Ovary (tissue), 3 donors: ENCODE measurements at regions not wholly inside any gene's neighbourhood (a gene's known extent, or its start where the extent isn't known, plus 50 kb on each side); places are given as distances from the start of the nearest gene placed in this dataset.

Experiments used
- EP300 ChIP-seq: sonication (generic); formaldehyde crosslinking; IDR thresholded peaks from one replicate; pipeline ENCODE4 v1.6.1; 2017; ENCODE audit warnings: antibody characterized with exemption
- POLR2A ChIP-seq: fragments of 450-650 bp; IDR thresholded peaks from one replicate; pipeline ENCODE4 v1.6.1; 2017; ENCODE audit warnings: antibody characterized with exemption, mild to moderate bottlenecking, moderate library complexity
- TF ChIP-seq, protein P1 (sequence below), 3 donors: fragments of 450-650 bp in 2 of 3; fragments of 200-600 bp in 1 of 3; IDR thresholded peaks; one replicate each; pipeline versions ENCODE4 v1.5.1 to v1.8.0; 2016 to 2022; ENCODE audit warnings: antibody characterized with exemption in 3 of 3, mild to moderate bottlenecking in 1 of 3
- donor health status: DM: no; HTN: no; CAD: no.

- TF ChIP-seq POLR2A = no peak
- TF ChIP-seq, protein P1, sequence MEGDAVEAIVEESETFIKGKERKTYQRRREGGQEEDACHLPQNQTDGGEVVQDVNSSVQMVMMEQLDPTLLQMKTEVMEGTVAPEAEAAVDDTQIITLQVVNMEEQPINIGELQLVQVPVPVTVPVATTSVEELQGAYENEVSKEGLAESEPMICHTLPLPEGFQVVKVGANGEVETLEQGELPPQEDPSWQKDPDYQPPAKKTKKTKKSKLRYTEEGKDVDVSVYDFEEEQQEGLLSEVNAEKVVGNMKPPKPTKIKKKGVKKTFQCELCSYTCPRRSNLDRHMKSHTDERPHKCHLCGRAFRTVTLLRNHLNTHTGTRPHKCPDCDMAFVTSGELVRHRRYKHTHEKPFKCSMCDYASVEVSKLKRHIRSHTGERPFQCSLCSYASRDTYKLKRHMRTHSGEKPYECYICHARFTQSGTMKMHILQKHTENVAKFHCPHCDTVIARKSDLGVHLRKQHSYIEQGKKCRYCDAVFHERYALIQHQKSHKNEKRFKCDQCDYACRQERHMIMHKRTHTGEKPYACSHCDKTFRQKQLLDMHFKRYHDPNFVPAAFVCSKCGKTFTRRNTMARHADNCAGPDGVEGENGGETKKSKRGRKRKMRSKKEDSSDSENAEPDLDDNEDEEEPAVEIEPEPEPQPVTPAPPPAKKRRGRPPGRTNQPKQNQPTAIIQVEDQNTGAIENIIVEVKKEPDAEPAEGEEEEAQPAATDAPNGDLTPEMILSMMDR (IDR thresholded peaks at IDR 0.05) = no peak
- no peak for TF ChIP-seq EP300
These were observed 148.7 kb downstream of the SPATA18 start for GRCh38 chr4:52199574-52200338.
